ENCODE measurements at regions not wholly inside any gene's neighbourhood (a gene's known extent, or its start where the extent isn't known, plus 50 kb on each side); places are given as distances from the start of the nearest gene placed in this dataset.

DNA sequence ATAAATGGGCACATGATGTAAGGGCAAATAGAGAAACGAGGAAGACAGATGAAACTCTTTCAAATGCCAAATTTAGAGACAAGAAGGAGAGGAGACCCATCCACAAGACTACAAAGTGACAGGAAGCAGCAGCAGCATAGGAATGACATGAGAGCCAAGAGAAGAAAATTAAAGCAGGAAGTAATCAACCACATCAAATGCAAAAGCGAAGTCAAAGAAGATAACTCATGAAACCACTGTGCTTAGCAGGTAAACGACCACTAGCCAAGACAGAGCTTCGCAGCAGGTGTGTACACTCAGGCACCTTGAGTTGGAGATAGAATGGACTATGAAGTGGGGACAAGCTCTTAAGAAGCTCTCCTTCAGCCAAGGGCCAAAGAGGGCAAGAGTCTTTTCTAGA is 64.1 kb downstream of the KLF12 start:
- intact Hi-C loops (cut with micrococcal nuclease) = no loop called here
- H3K4me3 Mint-ChIP-seq = no peak overlapping the region
- Histone ChIP-seq H3K36me3 (replicated peaks in 1 of 2; ENCODE audit: control insufficient read depth in 1 of 2, insufficient read depth in 2 of 2, low read length in 2 of 2) (no peaks in the 10 kb centered on the region), H3K4me1 (ENCODE audit: control insufficient read depth in 1 of 2, insufficient read depth in 2 of 2, low read length in 2 of 2) (no peaks in the 10 kb centered on the region), H4K20me1 (ENCODE audit: insufficient read depth, low read length) (no peaks in the 10 kb centered on the region), H2AFZ (ENCODE audit: insufficient read depth, low read depth, low read length, poor library complexity, severe bottlenecking) (no peak overlapping the region), H3K9ac (ENCODE audit: insufficient read depth, low read length, poor library complexity, severe bottlenecking) (no peak overlapping the region), H3K4me3 (replicated peaks in 1 of 3; ENCODE audit: low read depth in 2 of 3, low read length in 3 of 3) (no peak overlapping the region), H3K27me3 (ENCODE audit: control insufficient read depth in 2 of 2, insufficient read depth in 2 of 2, low read length in 2 of 2) (no peaks in the 10 kb centered on the region), H3K4me2 (replicated peaks; ENCODE audit: extremely low read depth, low read length, poor library complexity, severe bottlenecking) (no peak overlapping the region), H3K79me2 (ENCODE audit: insufficient read depth, low read length) (no peaks in the 10 kb centered on the region), H3K9me3 (replicated peaks in 1 of 2; ENCODE audit: control insufficient read depth in 1 of 2, insufficient read depth in 1 of 2, low read length in 2 of 2) (peaks cover 0 to 2% of the 10 kb centered on the region in 2 donors), H3K27ac (ENCODE audit: low read depth in 1 of 2, low read length in 2 of 2) (no peak overlapping the region)
- no peaks in the 10 kb centered on the region for H3K4me1 Mint-ChIP-seq
- no peaks in the 10 kb centered on the region for H3K27me3 Mint-ChIP-seq (ENCODE audit: low read depth in 3 of 3)
- 65% methylated on average over 2 of the region's 4 CpGs for WGBS (ENCODE audit: insufficient coverage)
- no peak overlapping the region for H3K27ac Mint-ChIP-seq
- H3K9me3 Mint-ChIP-seq = peaks cover 3 to 14% (median 4%) of the 10 kb centered on the region in 7 donors
- no peak for DNase-seq
- TF ChIP-seq, protein P1, sequence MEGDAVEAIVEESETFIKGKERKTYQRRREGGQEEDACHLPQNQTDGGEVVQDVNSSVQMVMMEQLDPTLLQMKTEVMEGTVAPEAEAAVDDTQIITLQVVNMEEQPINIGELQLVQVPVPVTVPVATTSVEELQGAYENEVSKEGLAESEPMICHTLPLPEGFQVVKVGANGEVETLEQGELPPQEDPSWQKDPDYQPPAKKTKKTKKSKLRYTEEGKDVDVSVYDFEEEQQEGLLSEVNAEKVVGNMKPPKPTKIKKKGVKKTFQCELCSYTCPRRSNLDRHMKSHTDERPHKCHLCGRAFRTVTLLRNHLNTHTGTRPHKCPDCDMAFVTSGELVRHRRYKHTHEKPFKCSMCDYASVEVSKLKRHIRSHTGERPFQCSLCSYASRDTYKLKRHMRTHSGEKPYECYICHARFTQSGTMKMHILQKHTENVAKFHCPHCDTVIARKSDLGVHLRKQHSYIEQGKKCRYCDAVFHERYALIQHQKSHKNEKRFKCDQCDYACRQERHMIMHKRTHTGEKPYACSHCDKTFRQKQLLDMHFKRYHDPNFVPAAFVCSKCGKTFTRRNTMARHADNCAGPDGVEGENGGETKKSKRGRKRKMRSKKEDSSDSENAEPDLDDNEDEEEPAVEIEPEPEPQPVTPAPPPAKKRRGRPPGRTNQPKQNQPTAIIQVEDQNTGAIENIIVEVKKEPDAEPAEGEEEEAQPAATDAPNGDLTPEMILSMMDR (IDR thresholded peaks at IDR 0.05) = no peak
- H3K36me3 Mint-ChIP-seq = no peaks in the 10 kb centered on the region

DNA sequence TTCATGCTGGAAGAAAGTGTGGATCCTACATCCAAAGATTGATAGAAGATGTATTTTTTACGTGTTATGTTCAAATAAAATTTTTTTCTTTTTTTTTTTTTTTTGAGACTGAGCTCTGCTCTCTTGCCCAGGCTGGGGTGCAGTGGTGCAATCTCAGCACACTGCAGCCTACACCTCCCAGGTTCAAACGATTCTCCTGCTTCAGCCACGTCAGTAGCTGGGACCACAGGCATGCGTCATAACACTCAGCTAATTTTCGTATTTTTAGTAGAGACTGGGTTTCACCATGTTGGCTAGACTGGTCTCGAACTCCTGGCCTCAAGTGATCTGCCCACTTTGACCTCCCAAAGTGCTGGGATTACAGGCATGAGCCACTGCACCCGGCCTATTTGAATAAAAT is 65.7 kb downstream of the KLF12 start:
- Histone ChIP-seq H3K9ac (ENCODE audit: insufficient read depth, low read length, poor library complexity, severe bottlenecking) (no peak overlapping the region), H4K20me1 (ENCODE audit: insufficient read depth, low read length) (no peaks in the 10 kb centered on the region), H3K36me3 (replicated peaks in 1 of 2; ENCODE audit: control insufficient read depth in 1 of 2, insufficient read depth in 2 of 2, low read length in 2 of 2) (no peaks in the 10 kb centered on the region), H3K4me2 (replicated peaks; ENCODE audit: extremely low read depth, low read length, poor library complexity, severe bottlenecking) (no peak overlapping the region), H3K79me2 (ENCODE audit: insufficient read depth, low read length) (no peaks in the 10 kb centered on the region), H3K4me1 (ENCODE audit: control insufficient read depth in 1 of 2, insufficient read depth in 2 of 2, low read length in 2 of 2) (no peaks in the 10 kb centered on the region), H3K4me3 (replicated peaks in 1 of 3; ENCODE audit: low read depth in 2 of 3, low read length in 3 of 3) (no peak overlapping the region), H3K9me3 (replicated peaks in 1 of 2; ENCODE audit: control insufficient read depth in 1 of 2, insufficient read depth in 1 of 2, low read length in 2 of 2) (peaks cover 0 to 2% of the 10 kb centered on the region in 2 donors), H3K27ac (ENCODE audit: low read depth in 1 of 2, low read length in 2 of 2) (no peak overlapping the region), H3K27me3 (ENCODE audit: control insufficient read depth in 2 of 2, insufficient read depth in 2 of 2, low read length in 2 of 2) (no peaks in the 10 kb centered on the region), H2AFZ (ENCODE audit: insufficient read depth, low read depth, low read length, poor library complexity, severe bottlenecking) (no peak overlapping the region)
- Mint-ChIP-seq H3K27ac (no peak overlapping the region), H3K4me1 (peaks cover 2% of the 10 kb centered on the region), H3K9me3 (peaks cover 3 to 14% (median 5%) of the 10 kb centered on the region in 7 donors), H3K27me3 (ENCODE audit: low read depth in 3 of 3) (no peaks in the 10 kb centered on the region), H3K4me3 (no peak overlapping the region), H3K36me3 (no peaks in the 10 kb centered on the region)
- 96% methylated on average over 4 of the region's 7 CpGs for WGBS (ENCODE audit: insufficient coverage)
- TF ChIP-seq, protein P1 (IDR thresholded peaks at IDR 0.05) = no peak
- no peak for DNase-seq
- intact Hi-C loops (cut with micrococcal nuclease) = no loop called here

All from CD14-positive monocyte (primary cell).